GM19397 (cell line): ENCODE measurements at regions not wholly inside any gene's neighbourhood (a gene's known extent, or its start where the extent isn't known, plus 50 kb on each side); places are given as distances from the start of the nearest gene placed in this dataset.

ENCODE experiments used
- ATAC-seq: cut with Tn5 transposase; IDR thresholded peaks from one replicate; pipeline ENCODE4 v1.9.1; 2021; ENCODE audit warnings: mild to moderate bottlenecking, moderate library complexity; ENCODE audit not compliant: unreplicated experiment

- ATAC-seq = no peak
These were observed 523.9 kb downstream of the ANKRD50 start for GRCh38 chr4:124188595-124188994.

GRCh38 chr4:124189545-124189944 is 523.0 kb downstream of the ANKRD50 start:
- no peak for ATAC-seq

GRCh38 chr4:124191329-124191728 is 521.2 kb downstream of the ANKRD50 start:
- no peak for ATAC-seq

- ATAC-seq = no peak
These were observed 520.0 kb downstream of the ANKRD50 start for GRCh38 chr4:124192544-124192943.

GRCh38 chr4:124199185-124199584 is 513.3 kb downstream of the ANKRD50 start:
- no peak for ATAC-seq

GRCh38 chr4:124199755-124200154 is 512.8 kb downstream of the ANKRD50 start:
- no peak for ATAC-seq

- no peak for ATAC-seq
These were observed 510.9 kb downstream of the ANKRD50 start for GRCh38 chr4:124201636-124202035.

GRCh38 chr4:124202099-124202498 is 510.4 kb downstream of the ANKRD50 start:
- no peak for ATAC-seq

GRCh38 chr4:124203613-124204238 is 508.8 kb downstream of the ANKRD50 start:
- ATAC-seq = no peak

- ATAC-seq = no peak
These were observed 505.5 kb downstream of the ANKRD50 start for GRCh38 chr4:124206779-124207605.

- ATAC-seq = no peak
These were observed 503.3 kb downstream of the ANKRD50 start for GRCh38 chr4:124209211-124209610.

- ATAC-seq = no peak
These were observed 502.9 kb downstream of the ANKRD50 start for GRCh38 chr4:124209626-124210025.

GRCh38 chr4:124210746-124211145 is 501.8 kb downstream of the ANKRD50 start:
- no peak for ATAC-seq

- ATAC-seq = no peak
These were observed 499.5 kb downstream of the ANKRD50 start for GRCh38 chr4:124212815-124213630.

GRCh38 chr4:124219389-124219788 is 493.1 kb downstream of the ANKRD50 start:
- ATAC-seq = no peak

- ATAC-seq = no peak
These were observed 488.3 kb downstream of the ANKRD50 start for GRCh38 chr4:124224256-124224655.

GRCh38 chr4:124227981-124228380 is 484.6 kb downstream of the ANKRD50 start:
- ATAC-seq = no peak

GRCh38 chr4:124230268-124230667 is 482.3 kb downstream of the ANKRD50 start:
- no peak for ATAC-seq

GRCh38 chr4:124234771-124235170 is 477.8 kb downstream of the ANKRD50 start:
- no peak for ATAC-seq

- ATAC-seq = no peak
These were observed 468.7 kb downstream of the ANKRD50 start for GRCh38 chr4:124243671-124244366.

- ATAC-seq = no peak
These were observed 459.5 kb downstream of the ANKRD50 start for GRCh38 chr4:124253080-124253479.
